Effector memory CD8-positive, alpha-beta T cell (primary cell): ENCODE measurements at regions not wholly inside any gene's neighbourhood (a gene's known extent, or its start where the extent isn't known, plus 50 kb on each side); places are given as distances from the start of the nearest gene placed in this dataset.
"Not testable (repeated sequence)": the region's sequence is repeated elsewhere in the genome, so short reads cannot be mapped to it uniquely, and the experiment has no call there.

ENCODE experiments used
- ATAC-seq: fragments of 150-1000 bp; cut with Tn5 transposase; replicated peaks from 2 replicates; pipeline ENCODE4 v1.10.0; 2021; ENCODE audit warnings: mild to moderate bottlenecking, moderate library complexity
- DNase-seq, 3 experiments: peaks; one replicate each; pipeline ENCODE4 v3.0.0; 2021
- H3K27ac Mint-ChIP-seq, 2 donors: one replicate each; pipeline ENCODE4 v1.8.0; 2022; ENCODE audit warnings: mild to moderate bottlenecking in 2 of 2, mixed read lengths in 2 of 2, moderate library complexity in 2 of 2
- H3K27me3 Mint-ChIP-seq, 2 donors: one replicate each; pipeline ENCODE4 v1.8.0; 2022; ENCODE audit warnings: mixed read lengths in 2 of 2
- H3K36me3 Mint-ChIP-seq: one replicate; pipeline ENCODE4 v1.8.0; 2022; ENCODE audit warnings: mild to moderate bottlenecking, moderate library complexity, mixed read lengths; ENCODE audit not compliant: insufficient read depth
- H3K4me1 Mint-ChIP-seq, 2 donors: one replicate each; pipeline ENCODE4 v1.8.0; 2022; ENCODE audit warnings: low read depth in 2 of 2, mixed read lengths in 2 of 2
- H3K4me3 Mint-ChIP-seq, 2 donors: one replicate each; pipeline ENCODE4 v1.8.0; 2022; ENCODE audit warnings: mild to moderate bottlenecking in 2 of 2, mixed read lengths in 2 of 2, moderate library complexity in 2 of 2
- H3K9me3 Mint-ChIP-seq, 2 donors: one replicate each; pipeline ENCODE4 v1.8.0; 2022; ENCODE audit warnings: mixed read lengths in 2 of 2

DNA sequence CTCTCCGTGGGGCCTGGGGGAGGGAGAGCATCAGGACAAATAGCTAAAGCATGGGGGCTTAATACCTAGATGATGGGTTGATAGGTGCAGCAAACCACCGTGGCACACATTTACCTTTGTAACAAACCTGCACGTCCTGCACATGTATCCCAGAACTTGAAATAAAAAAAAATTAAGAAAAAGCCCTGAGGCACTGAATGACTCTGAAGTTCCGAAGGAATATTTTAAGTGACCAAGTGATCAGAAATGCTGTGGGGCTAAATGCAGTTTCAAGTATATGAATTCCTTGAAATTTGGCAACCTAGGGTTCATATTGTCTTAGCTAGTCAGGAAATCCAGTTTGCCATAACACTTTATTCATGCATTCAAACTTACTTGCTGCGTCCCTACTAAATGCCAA, 127.5 kb downstream of the MC4R start:
- no peaks in the 10 kb centered on the region for H3K27me3 Mint-ChIP-seq
- H3K27ac Mint-ChIP-seq: no peak overlapping the region
- H3K4me1 Mint-ChIP-seq: no peaks in the 10 kb centered on the region
- ATAC-seq: no peak
- DNase-seq: no peak
- H3K9me3 Mint-ChIP-seq: peaks cover 17 to 19% of the 10 kb centered on the region in 2 donors
- no peak overlapping the region for H3K4me3 Mint-ChIP-seq
- no peaks in the 10 kb centered on the region for H3K36me3 Mint-ChIP-seq

DNA sequence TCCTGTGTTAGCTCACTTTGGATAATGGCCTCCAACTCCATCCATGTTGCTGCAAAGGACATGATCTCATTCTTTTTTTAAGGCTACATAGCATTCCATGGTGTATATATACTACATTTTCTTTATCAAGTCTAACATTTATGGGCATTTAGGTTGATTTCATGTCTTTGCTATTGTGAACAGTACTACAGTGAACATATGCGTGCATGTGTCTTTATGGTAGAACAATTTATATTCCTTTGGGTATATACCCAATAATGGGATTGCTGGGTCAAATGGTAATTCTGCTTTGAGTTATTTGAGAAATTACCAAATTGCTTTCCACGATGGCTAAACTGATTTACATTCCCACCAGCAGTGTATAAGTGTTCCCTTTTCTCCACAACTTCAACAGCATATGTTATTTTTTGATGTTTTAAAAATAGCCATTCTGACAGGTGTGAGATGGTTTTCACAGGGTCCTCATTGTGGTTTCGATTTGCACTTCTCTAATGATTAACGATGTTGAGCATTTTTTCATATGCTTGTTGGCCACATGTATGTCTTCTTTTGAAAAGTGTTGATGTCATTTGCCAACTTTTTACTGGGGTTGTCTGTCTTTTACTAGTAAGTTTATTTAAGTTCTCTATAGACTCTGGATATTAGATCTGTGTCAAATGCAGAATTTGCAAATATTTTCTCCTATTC, 133.4 kb downstream of the MC4R start:
- H3K36me3 Mint-ChIP-seq, H3K4me3 Mint-ChIP-seq, ATAC-seq, H3K27ac Mint-ChIP-seq, H3K27me3 Mint-ChIP-seq, H3K4me1 Mint-ChIP-seq, DNase-seq: not testable (repeated sequence)
- peaks cover 11 to 19% of the 10 kb centered on the region in 2 donors for H3K9me3 Mint-ChIP-seq

DNA sequence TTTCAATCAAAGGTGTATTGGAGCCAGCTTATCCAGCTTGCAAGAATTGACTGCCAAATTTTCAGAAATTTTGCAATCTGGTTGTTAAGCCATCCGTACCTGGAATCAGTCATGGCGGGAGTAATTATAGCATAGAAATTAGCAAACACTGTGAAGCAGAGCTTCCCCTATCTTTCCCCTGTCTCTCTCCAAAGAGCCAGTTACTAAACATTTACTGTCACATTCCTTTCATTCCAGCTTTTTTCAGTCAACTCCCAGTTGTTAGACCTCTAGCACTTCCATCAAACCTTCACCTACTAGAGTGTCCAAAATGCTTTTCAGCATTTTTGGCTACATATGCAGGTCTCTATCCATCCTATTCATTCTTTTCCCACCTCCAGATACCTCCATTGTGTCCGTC, 137.4 kb downstream of the MC4R start:
- ATAC-seq (no peak), DNase-seq (no peak)
- Mint-ChIP-seq H3K9me3 (no peaks in the 10 kb centered on the region), H3K27ac (no peak overlapping the region), H3K4me3 (no peak overlapping the region), H3K4me1 (no peaks in the 10 kb centered on the region), H3K36me3 (no peaks in the 10 kb centered on the region), H3K27me3 (no peaks in the 10 kb centered on the region)

GRCh38 chr18:60232541-60232940, 140.0 kb downstream of the MC4R start:
- H3K27ac Mint-ChIP-seq: no peak overlapping the region
- ATAC-seq: no peak
- H3K27me3 Mint-ChIP-seq: no peaks in the 10 kb centered on the region
- H3K4me1 Mint-ChIP-seq: no peaks in the 10 kb centered on the region
- peaks cover 3 to 4% of the 10 kb centered on the region in 2 donors for H3K9me3 Mint-ChIP-seq
- DNase-seq: no peak
- H3K36me3 Mint-ChIP-seq: no peaks in the 10 kb centered on the region
- no peak overlapping the region for H3K4me3 Mint-ChIP-seq

- H3K4me1 Mint-ChIP-seq: no peaks in the 10 kb centered on the region
- ATAC-seq (no peak), DNase-seq (no peak)
- no peak overlapping the region for H3K4me3 Mint-ChIP-seq
- no peaks in the 10 kb centered on the region for H3K36me3 Mint-ChIP-seq
- no peaks in the 10 kb centered on the region for H3K27me3 Mint-ChIP-seq
- H3K27ac Mint-ChIP-seq: no peak overlapping the region
- peaks cover 5 to 13% of the 10 kb centered on the region in 2 donors for H3K9me3 Mint-ChIP-seq
Observed at GRCh38 chr18:60228609-60229595, 143.7 kb downstream of the MC4R start.

GRCh38 chr18:60215432-60215831, 157.1 kb downstream of the MC4R start:
- no peaks in the 10 kb centered on the region for H3K27me3 Mint-ChIP-seq
- no peaks in the 10 kb centered on the region for H3K4me1 Mint-ChIP-seq
- no peak overlapping the region for H3K4me3 Mint-ChIP-seq
- no peak for DNase-seq
- H3K36me3 Mint-ChIP-seq: no peaks in the 10 kb centered on the region
- no peak for ATAC-seq
- no peak overlapping the region for H3K27ac Mint-ChIP-seq
- H3K9me3 Mint-ChIP-seq: peaks cover 0 to 6% of the 10 kb centered on the region in 2 donors

GRCh38 chr18:60209042-60209441, 163.5 kb downstream of the MC4R start:
- DNase-seq (no peak), ATAC-seq (no peak)
- H3K36me3 Mint-ChIP-seq: no peaks in the 10 kb centered on the region
- peaks cover 0 to 5% of the 10 kb centered on the region in 2 donors for H3K9me3 Mint-ChIP-seq
- no peak overlapping the region for H3K4me3 Mint-ChIP-seq
- no peak overlapping the region for H3K27ac Mint-ChIP-seq
- H3K4me1 Mint-ChIP-seq: no peaks in the 10 kb centered on the region
- H3K27me3 Mint-ChIP-seq: no peaks in the 10 kb centered on the region

- no peak for ATAC-seq
- no peak overlapping the region for H3K4me3 Mint-ChIP-seq
- H3K4me1 Mint-ChIP-seq: no peaks in the 10 kb centered on the region
- peaks cover 0 to 1% of the 10 kb centered on the region in 2 donors for H3K9me3 Mint-ChIP-seq
- H3K27me3 Mint-ChIP-seq: no peaks in the 10 kb centered on the region
- H3K36me3 Mint-ChIP-seq: no peaks in the 10 kb centered on the region
- no peak overlapping the region for H3K27ac Mint-ChIP-seq
- no peak for DNase-seq
Observed at GRCh38 chr18:60202708-60203107, 169.9 kb downstream of the MC4R start.

GRCh38 chr18:60200558-60200957, 172.0 kb downstream of the MC4R start:
- no peak overlapping the region for H3K4me3 Mint-ChIP-seq
- H3K27ac Mint-ChIP-seq: no peak overlapping the region
- peaks cover 0 to 2% of the 10 kb centered on the region in 2 donors for H3K9me3 Mint-ChIP-seq
- DNase-seq (no peak), ATAC-seq (no peak)
- no peaks in the 10 kb centered on the region for H3K36me3 Mint-ChIP-seq
- no peaks in the 10 kb centered on the region for H3K4me1 Mint-ChIP-seq
- H3K27me3 Mint-ChIP-seq: no peaks in the 10 kb centered on the region

DNA sequence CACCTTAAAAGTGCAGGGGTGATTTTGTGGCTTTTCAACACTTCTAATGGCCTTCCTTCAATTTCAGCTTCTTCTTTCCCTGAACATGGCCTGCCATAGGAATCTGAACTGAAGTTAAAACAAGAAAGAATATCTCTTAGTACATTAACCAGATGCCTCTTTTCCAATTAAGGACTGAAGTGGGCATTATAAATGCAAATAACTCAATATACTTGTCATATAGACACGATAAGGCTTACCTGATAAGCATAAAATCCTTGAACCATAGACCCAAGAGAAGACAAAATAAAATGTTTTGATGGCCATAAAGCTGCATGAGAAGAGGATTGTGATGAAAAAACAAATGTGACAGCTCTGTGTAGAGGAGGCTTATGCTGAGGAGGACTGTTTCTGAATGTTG, 173.1 kb downstream of the MC4R start:
- H3K9me3 Mint-ChIP-seq: peaks cover 0 to 2% of the 10 kb centered on the region in 2 donors
- ATAC-seq (no peak), DNase-seq (no peak)
- H3K27me3 Mint-ChIP-seq: no peaks in the 10 kb centered on the region
- H3K4me3 Mint-ChIP-seq: no peak overlapping the region
- H3K27ac Mint-ChIP-seq: no peak overlapping the region
- H3K36me3 Mint-ChIP-seq: no peaks in the 10 kb centered on the region
- no peaks in the 10 kb centered on the region for H3K4me1 Mint-ChIP-seq

DNA sequence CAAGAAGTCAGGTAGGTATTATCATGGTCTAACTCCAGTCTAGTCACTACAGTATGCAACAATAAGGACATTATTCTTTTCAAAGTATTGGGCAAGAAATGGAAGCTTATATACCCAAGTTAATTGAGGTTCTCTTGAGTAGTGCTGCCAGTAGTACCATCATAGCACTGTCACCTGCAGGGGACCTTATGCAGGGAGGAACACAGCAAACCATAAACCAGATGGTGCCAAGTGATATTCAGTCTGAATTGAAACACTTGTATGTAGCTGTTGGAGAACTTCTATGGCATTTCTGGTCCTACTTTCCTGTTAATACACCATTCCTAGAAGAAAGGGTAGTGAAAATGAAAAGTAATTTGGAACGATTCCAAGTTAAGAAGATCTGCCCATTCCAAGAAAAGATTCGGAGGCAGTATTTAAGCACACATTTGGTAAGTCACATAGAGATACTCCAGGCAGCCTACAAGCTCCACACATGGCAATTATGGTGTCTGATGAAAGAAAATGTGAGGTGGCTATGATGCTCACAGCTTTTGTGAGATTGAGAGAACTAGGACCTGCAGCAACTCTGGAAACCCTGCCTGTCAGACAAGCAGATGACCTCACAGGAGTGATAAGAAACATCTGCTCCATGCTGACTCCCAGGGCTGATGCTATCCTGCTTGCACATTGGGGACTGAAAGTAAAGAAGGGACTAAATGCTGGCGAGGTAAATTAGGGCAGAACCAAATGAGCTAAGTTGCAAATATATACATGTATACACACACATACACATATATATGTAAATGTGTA, 174.7 kb downstream of the MC4R start:
- Mint-ChIP-seq H3K27me3 (no peaks in the 10 kb centered on the region), H3K36me3 (no peaks in the 10 kb centered on the region), H3K4me3 (no peak overlapping the region), H3K27ac (no peak overlapping the region), H3K9me3 (peaks cover 0 to 2% of the 10 kb centered on the region in 2 donors), H3K4me1 (no peaks in the 10 kb centered on the region)
- DNase-seq (no peak), ATAC-seq (no peak)

- H3K27ac Mint-ChIP-seq: no peak overlapping the region
- H3K27me3 Mint-ChIP-seq: no peaks in the 10 kb centered on the region
- H3K4me3 Mint-ChIP-seq: no peak overlapping the region
- H3K9me3 Mint-ChIP-seq: peaks cover 0 to 2% of the 10 kb centered on the region in 2 donors
- no peaks in the 10 kb centered on the region for H3K36me3 Mint-ChIP-seq
- ATAC-seq (no peak), DNase-seq (no peak)
- no peaks in the 10 kb centered on the region for H3K4me1 Mint-ChIP-seq
Observed at GRCh38 chr18:60196836-60197606, 175.6 kb downstream of the MC4R start.

DNA sequence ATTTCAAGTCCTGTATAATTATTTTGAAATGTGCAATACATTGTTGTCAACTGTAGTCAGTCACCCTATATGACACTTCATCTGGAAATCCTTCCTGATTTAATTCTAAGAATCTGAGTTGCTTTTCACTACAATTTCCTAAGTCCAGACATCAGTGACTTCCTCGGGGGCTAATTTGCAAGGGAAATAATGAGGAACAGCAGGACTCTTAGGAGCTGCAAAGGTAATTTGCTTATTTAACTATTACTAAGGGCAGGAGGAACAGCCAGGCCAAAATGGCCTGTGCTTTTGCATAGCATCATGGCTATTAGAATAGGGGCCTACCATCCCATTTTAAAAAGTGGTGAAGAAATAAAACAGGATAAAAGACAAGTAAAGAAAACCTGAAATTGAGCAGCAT, 178.8 kb downstream of the MC4R start:
- H3K4me1 Mint-ChIP-seq: no peaks in the 10 kb centered on the region
- peaks cover 3% of the 10 kb centered on the region for H3K36me3 Mint-ChIP-seq
- H3K27me3 Mint-ChIP-seq: no peaks in the 10 kb centered on the region
- no peak overlapping the region for H3K4me3 Mint-ChIP-seq
- H3K27ac Mint-ChIP-seq: no peak overlapping the region
- no peak for ATAC-seq
- no peak for DNase-seq
- peaks cover 0 to 2% of the 10 kb centered on the region in 2 donors for H3K9me3 Mint-ChIP-seq
